Peyer's patch (tissue), 4 donors: ENCODE measurements at regions not wholly inside any gene's neighbourhood (a gene's known extent, or its start where the extent isn't known, plus 50 kb on each side); places are given as distances from the start of the nearest gene placed in this dataset.

Source experiments
- DNase-seq, 3 donors: peaks; one replicate each; pipeline ENCODE4 v3.0.0-alpha.2; 2017 to 2019
- H3K27ac ChIP-seq, 4 donors: fragments of 200-600 bp; sonication (generic); one replicate each; pipeline ENCODE4 v1.5.1; 2016 to 2019
- H3K27me3 ChIP-seq, 2 donors: fragments of 200-600 bp; sonication (generic); one replicate each; pipeline ENCODE4 v1.5.1; 2019
- H3K36me3 ChIP-seq, 3 donors: fragments of 200-600 bp; sonication (generic); one replicate each; pipeline ENCODE4 v1.5.1; 2016 to 2019
- H3K4me1 ChIP-seq, 4 donors: fragments of 200-600 bp; sonication (generic); one replicate each; pipeline ENCODE4 v1.5.1; 2016 to 2019
- H3K4me3 ChIP-seq, 4 donors: fragments of 200-600 bp; sonication (generic); 1 replicate in 3 of 4; 2 replicates in 1 of 4; pipeline ENCODE4 v1.5.1; 2016 to 2019; ENCODE audit warnings: mild to moderate bottlenecking in 1 of 4
- H3K9me3 ChIP-seq, 4 donors: fragments of 200-600 bp; sonication (generic); one replicate each; pipeline ENCODE4 v1.5.1; 2016 to 2019; ENCODE audit warnings: mild to moderate bottlenecking in 1 of 4
- CTCF ChIP-seq, 6 experiments: fragments of 450-650 bp in 4 of 6; fragments of 200-600 bp in 2 of 6; sonication (generic) in 1 of 6; IDR thresholded peaks; one replicate each; pipeline ENCODE4 v1.5.1; 2017 to 2019; ENCODE audit warnings: antibody characterized with exemption in 6 of 6, mild to moderate bottlenecking in 3 of 6, moderate library complexity in 1 of 6
- POLR2A ChIP-seq, 2 donors: fragments of 450-650 bp; IDR thresholded peaks; one replicate each; pipeline ENCODE4 v1.5.1; 2017; ENCODE audit warnings: antibody characterized with exemption in 2 of 2, mild to moderate bottlenecking in 2 of 2, moderate library complexity in 2 of 2

DNA sequence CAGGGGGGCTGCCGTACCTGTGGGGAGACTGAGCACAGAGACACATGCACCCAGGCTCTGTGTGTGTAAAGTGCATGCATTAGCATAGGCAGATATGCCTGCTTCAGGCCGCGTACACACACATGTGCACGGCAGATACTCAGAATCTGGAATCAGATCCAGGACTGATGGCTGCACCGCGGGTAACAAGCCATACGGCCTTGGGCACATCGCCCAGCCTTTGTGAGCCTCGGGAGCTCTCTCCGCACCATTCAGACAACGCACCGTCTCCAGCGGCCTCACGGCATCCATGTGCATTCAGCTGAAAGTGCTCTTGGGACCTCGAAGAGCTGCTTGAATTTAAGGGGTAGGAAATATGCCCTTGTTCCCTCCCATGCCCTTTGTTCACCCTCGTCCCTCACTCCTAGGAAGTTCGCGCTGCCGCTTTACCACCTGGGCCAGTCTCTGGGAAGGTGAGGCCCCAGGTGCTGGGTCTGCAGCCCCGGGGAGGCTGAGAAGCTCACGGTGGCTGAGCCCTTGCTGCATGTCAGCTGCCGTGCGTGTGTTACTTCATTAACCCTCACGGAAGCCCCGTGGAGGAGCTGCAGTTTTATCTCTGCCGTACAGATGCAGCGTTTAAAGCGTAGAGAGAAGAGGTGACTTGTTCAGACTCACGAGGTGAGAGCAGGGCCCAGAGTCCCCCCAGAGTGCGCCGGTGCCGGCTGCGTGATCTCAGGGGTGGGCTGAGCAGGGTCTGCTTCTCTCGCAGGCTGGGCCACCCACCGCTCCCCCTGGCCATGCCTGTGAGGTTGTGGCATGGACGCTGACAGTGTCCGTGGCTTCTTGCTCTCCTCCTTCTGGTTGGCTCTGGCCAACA is 377.7 kb upstream of the MYT1L start:
- Histone ChIP-seq H3K27ac (no peak overlapping the region), H3K27me3 (no peaks in the 10 kb centered on the region), H3K4me1 (no peaks in the 10 kb centered on the region), H3K9me3 (peaks cover 0 to 4% (median 0%) of the 10 kb centered on the region in 4 donors), H3K4me3 (no peak overlapping the region), H3K36me3 (no peaks in the 10 kb centered on the region)
- no peak for DNase-seq
- no peak for TF ChIP-seq POLR2A (IDR thresholded peaks at IDR 0.05)
- no peak for TF ChIP-seq CTCF (IDR thresholded peaks at IDR 0.05)

DNA sequence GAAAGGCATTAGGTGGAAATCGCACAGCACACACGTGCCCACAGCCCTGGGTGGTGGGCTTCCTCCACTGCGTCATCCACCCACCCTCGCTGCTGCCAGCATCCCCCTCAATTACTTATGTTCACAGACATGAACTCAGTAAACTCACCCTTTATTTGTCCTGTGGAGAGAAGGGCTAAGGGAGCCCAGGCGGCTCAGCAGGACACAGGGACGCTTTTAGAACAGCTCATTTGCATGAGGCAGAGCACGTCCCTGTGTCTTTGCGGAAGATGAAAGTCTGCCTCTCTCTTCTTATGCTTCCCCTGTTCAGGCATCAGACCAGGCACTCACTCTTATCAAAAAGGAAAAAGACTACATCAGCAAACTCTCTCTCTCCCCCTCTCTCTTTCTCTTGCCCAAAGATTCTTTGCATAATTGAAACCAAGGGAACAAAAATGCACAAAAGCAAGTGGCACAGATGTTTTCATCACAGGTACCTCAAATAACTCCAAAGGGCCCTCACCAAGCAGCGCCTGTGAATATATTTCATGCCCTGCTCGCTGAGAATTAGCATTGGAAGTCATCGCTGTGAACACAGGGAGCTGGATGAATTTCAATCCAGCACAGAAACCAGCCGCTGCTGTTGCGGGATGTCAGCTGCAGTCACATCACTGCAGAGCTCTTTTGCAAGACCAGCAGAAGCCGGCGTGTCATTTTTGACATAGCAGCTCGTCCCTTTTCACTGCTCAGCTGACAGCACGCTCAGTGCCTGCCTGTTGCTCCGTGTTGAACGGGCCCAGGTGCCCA is 376.3 kb upstream of the MYT1L start:
- TF ChIP-seq POLR2A (IDR thresholded peaks at IDR 0.05): no peak
- TF ChIP-seq CTCF (IDR thresholded peaks at IDR 0.05): no peak
- Histone ChIP-seq H3K36me3 (no peaks in the 10 kb centered on the region), H3K9me3 (peaks cover 0 to 4% (median 0%) of the 10 kb centered on the region in 4 donors), H3K27ac (no peak overlapping the region), H3K27me3 (no peaks in the 10 kb centered on the region), H3K4me3 (no peak overlapping the region), H3K4me1 (no peaks in the 10 kb centered on the region)
- no peak for DNase-seq

DNA sequence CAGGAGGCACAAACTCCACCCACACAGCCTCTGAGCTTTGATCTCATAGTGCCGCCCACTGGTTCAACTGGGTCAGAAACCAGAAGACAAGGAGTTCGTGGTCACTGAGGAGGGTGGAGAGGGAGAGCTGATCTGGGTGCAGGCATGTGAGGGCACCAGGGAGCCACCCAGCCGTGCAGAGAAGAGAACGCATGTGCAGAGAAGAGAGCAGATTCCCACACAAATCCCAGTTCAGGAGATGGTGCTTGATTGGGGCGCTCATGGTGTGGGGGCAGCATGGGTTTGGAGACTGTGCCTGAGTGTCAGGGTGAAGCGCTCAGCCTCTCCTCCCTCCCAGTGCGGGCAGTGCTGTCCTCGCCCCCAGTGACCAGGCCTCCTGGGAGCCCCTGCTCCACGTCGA is 375.2 kb upstream of the MYT1L start:
- TF ChIP-seq POLR2A (IDR thresholded peaks at IDR 0.05): no peak
- TF ChIP-seq CTCF (IDR thresholded peaks at IDR 0.05): no peak
- no peak overlapping the region for H3K27ac ChIP-seq
- H3K4me1 ChIP-seq: no peaks in the 10 kb centered on the region
- no peaks in the 10 kb centered on the region for H3K27me3 ChIP-seq
- no peak overlapping the region for H3K4me3 ChIP-seq
- no peaks in the 10 kb centered on the region for H3K36me3 ChIP-seq
- DNase-seq: no peak
- H3K9me3 ChIP-seq: peaks cover 0 to 4% (median 0%) of the 10 kb centered on the region in 4 donors

DNA sequence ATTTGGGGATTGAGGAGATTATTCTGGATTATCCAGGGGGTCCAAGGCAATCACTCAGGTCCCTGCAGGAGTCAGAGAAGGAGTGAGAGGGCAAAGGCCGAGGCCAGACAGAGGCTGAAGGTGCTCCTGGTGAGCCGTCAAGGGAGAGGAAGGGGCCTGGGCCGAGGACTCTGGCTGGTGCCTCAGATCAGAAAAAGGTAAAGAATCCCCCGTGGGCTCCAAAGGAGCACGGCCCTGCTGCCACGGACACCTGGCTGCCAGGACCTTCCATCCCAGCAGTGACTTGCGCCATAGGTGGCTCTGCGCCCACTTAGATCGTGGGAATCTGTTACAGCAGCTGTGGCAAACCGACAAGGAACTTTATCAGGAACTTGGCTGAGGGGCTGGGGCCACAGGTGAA is 374.8 kb upstream of the MYT1L start:
- no peak for DNase-seq
- H3K4me1 ChIP-seq: no peaks in the 10 kb centered on the region
- H3K27ac ChIP-seq: no peak overlapping the region
- H3K36me3 ChIP-seq: no peaks in the 10 kb centered on the region
- H3K9me3 ChIP-seq: peaks cover 0 to 4% (median 0%) of the 10 kb centered on the region in 4 donors
- no peaks in the 10 kb centered on the region for H3K27me3 ChIP-seq
- no peak overlapping the region for H3K4me3 ChIP-seq
- TF ChIP-seq POLR2A (IDR thresholded peaks at IDR 0.05) (no peak), CTCF (IDR thresholded peaks at IDR 0.05) (no peak)

GRCh38 chr2:2704428-2705090 is 373.5 kb upstream of the MYT1L start:
- peak in 1 of 3 donors; percentile 18 for DNase-seq
- TF ChIP-seq POLR2A (IDR thresholded peaks at IDR 0.05) (no peak), CTCF (IDR thresholded peaks at IDR 0.05) (no peak)

More at GRCh38 chr2:2704428-2705090, 373.5 kb upstream of the MYT1L start:
- H3K27me3 ChIP-seq: no peaks in the 10 kb centered on the region
- no peaks in the 10 kb centered on the region for H3K4me1 ChIP-seq
- H3K9me3 ChIP-seq: peaks cover 0 to 4% (median 0%) of the 10 kb centered on the region in 4 donors
- H3K36me3 ChIP-seq: no peaks in the 10 kb centered on the region
- H3K27ac ChIP-seq: no peak overlapping the region
- no peak overlapping the region for H3K4me3 ChIP-seq
